ENCODE measurements at regions not wholly inside any gene's neighbourhood (a gene's known extent, or its start where the extent isn't known, plus 50 kb on each side); places are given as distances from the start of the nearest gene placed in this dataset.
"Not testable (repeated sequence)": the region's sequence is repeated elsewhere in the genome, so short reads cannot be mapped to it uniquely, and the experiment has no call there.

GRCh38 chr1:81738875-81739274 lies 61.9 kb upstream of the ADGRL2 start:
- no peaks in the 10 kb centered on the region for H3K36me3 ChIP-seq (ENCODE audit: control insufficient read depth, insufficient read depth, low read length)
- H3K27me3 ChIP-seq (replicated peaks; ENCODE audit: control insufficient read depth, insufficient read depth, low read length) = no peaks in the 10 kb centered on the region
- no peak for DNase-seq (ENCODE audit: extremely low read depth, insufficient read length)
- H3K4me3 ChIP-seq (replicated peaks; ENCODE audit: low read depth, low read length) = no peak overlapping the region
- TF ChIP-seq CTCF (IDR thresholded peaks at IDR 0.05; ENCODE audit: insufficient read depth, low read length, poor library complexity, severe bottlenecking) = no peak

- Histone ChIP-seq H3K27me3 (replicated peaks; ENCODE audit: control insufficient read depth, insufficient read depth, low read length) (no peaks in the 10 kb centered on the region), H3K36me3 (ENCODE audit: control insufficient read depth, insufficient read depth, low read length) (no peaks in the 10 kb centered on the region), H3K4me3 (replicated peaks; ENCODE audit: low read depth, low read length) (no peak overlapping the region)
- DNase-seq (ENCODE audit: extremely low read depth, insufficient read length) = no peak
- TF ChIP-seq CTCF (IDR thresholded peaks at IDR 0.05; ENCODE audit: insufficient read depth, low read length, poor library complexity, severe bottlenecking) = no peak
These were observed 67.3 kb upstream of the ADGRL2 start for GRCh38 chr1:81733480-81733879.

- Histone ChIP-seq H3K36me3 (ENCODE audit: control insufficient read depth, insufficient read depth, low read length) (no peaks in the 10 kb centered on the region), H3K4me3 (replicated peaks; ENCODE audit: low read depth, low read length) (no peak overlapping the region), H3K27me3 (replicated peaks; ENCODE audit: control insufficient read depth, insufficient read depth, low read length) (no peaks in the 10 kb centered on the region)
- no peak for DNase-seq (ENCODE audit: extremely low read depth, insufficient read length)
- no peak for TF ChIP-seq CTCF (IDR thresholded peaks at IDR 0.05; ENCODE audit: insufficient read depth, low read length, poor library complexity, severe bottlenecking)
These were observed 68.7 kb upstream of the ADGRL2 start for GRCh38 chr1:81731989-81732388.

GRCh38 chr1:81730881-81731280 lies 69.9 kb upstream of the ADGRL2 start:
- no peak for DNase-seq (ENCODE audit: extremely low read depth, insufficient read length)
- Histone ChIP-seq H3K36me3 (ENCODE audit: control insufficient read depth, insufficient read depth, low read length) (no peaks in the 10 kb centered on the region), H3K4me3 (replicated peaks; ENCODE audit: low read depth, low read length) (no peak overlapping the region), H3K27me3 (replicated peaks; ENCODE audit: control insufficient read depth, insufficient read depth, low read length) (no peaks in the 10 kb centered on the region)
- TF ChIP-seq CTCF (IDR thresholded peaks at IDR 0.05; ENCODE audit: insufficient read depth, low read length, poor library complexity, severe bottlenecking) = no peak

GRCh38 chr1:81730299-81730698 lies 70.4 kb upstream of the ADGRL2 start:
- not testable (repeated sequence) for H3K4me3 ChIP-seq (replicated peaks; ENCODE audit: low read depth, low read length); H3K27me3 ChIP-seq (replicated peaks; ENCODE audit: control insufficient read depth, insufficient read depth, low read length); H3K36me3 ChIP-seq (ENCODE audit: control insufficient read depth, insufficient read depth, low read length); DNase-seq (ENCODE audit: extremely low read depth, insufficient read length)

GRCh38 chr1:81729818-81730217 lies 70.9 kb upstream of the ADGRL2 start:
- no peaks in the 10 kb centered on the region for H3K36me3 ChIP-seq (ENCODE audit: control insufficient read depth, insufficient read depth, low read length)
- no peak overlapping the region for H3K4me3 ChIP-seq (replicated peaks; ENCODE audit: low read depth, low read length)
- no peak for DNase-seq (ENCODE audit: extremely low read depth, insufficient read length)
- no peak for TF ChIP-seq CTCF (IDR thresholded peaks at IDR 0.05; ENCODE audit: insufficient read depth, low read length, poor library complexity, severe bottlenecking)
- H3K27me3 ChIP-seq (replicated peaks; ENCODE audit: control insufficient read depth, insufficient read depth, low read length) = no peaks in the 10 kb centered on the region

Data from GM06990 (cell line).